ENCODE measurements at regions not wholly inside any gene's neighbourhood (a gene's known extent, or its start where the extent isn't known, plus 50 kb on each side); places are given as distances from the start of the nearest gene placed in this dataset.

DNA sequence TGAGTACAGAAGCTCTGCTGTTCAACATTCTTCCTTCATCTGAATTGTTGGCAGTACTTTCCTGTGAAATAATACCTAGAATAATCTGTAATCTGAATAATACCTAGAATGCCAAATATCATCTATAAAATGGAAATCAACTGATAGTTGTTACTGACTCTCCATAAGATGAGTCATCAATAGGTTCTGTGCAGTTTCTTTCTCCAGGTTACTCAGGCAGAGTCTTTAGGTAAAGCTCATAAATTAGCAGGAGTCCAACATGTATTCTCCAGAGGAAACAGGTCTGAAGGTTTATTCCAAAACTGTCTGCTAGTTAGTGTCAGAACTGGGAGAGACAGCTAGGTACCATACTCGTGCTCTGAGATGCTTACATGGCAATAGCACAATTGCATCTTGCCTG lies 282.0 kb upstream of the MAP2 start:
- TF ChIP-seq EZH2 (IDR thresholded peaks at IDR 0.05; ENCODE audit: low read length), result no peak
- TF ChIP-seq, protein P1, sequence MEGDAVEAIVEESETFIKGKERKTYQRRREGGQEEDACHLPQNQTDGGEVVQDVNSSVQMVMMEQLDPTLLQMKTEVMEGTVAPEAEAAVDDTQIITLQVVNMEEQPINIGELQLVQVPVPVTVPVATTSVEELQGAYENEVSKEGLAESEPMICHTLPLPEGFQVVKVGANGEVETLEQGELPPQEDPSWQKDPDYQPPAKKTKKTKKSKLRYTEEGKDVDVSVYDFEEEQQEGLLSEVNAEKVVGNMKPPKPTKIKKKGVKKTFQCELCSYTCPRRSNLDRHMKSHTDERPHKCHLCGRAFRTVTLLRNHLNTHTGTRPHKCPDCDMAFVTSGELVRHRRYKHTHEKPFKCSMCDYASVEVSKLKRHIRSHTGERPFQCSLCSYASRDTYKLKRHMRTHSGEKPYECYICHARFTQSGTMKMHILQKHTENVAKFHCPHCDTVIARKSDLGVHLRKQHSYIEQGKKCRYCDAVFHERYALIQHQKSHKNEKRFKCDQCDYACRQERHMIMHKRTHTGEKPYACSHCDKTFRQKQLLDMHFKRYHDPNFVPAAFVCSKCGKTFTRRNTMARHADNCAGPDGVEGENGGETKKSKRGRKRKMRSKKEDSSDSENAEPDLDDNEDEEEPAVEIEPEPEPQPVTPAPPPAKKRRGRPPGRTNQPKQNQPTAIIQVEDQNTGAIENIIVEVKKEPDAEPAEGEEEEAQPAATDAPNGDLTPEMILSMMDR (optimal IDR thresholded peaks at IDR 0.05 in 1 of 3, IDR thresholded peaks at IDR 0.05 in 1 of 3, conservative IDR thresholded peaks at IDR 0.05 in 1 of 3; ENCODE audit: extremely low read depth in 1 of 3, insufficient read depth in 2 of 3, low read length in 3 of 3), result no peak

Measured in keratinocyte (primary cell).